ENCODE measurements at regions not wholly inside any gene's neighbourhood (a gene's known extent, or its start where the extent isn't known, plus 50 kb on each side); places are given as distances from the start of the nearest gene placed in this dataset.

- Histone ChIP-seq H3K27me3 (ENCODE audit: control insufficient read depth, insufficient read depth, low read length) (no peaks in the 10 kb centered on the region), H3K9me3 (ENCODE audit: control insufficient read depth, low read length) (no peaks in the 10 kb centered on the region), H3K4me3 (ENCODE audit: low read depth, low read length) (no peak overlapping the region), H3K27ac (no peak overlapping the region), H3K36me3 (ENCODE audit: control insufficient read depth, insufficient read depth, low read length) (no peaks in the 10 kb centered on the region), H2AFZ (no peak overlapping the region), H3K4me1 (no peaks in the 10 kb centered on the region), H3K4me2 (ENCODE audit: low read length) (no peak overlapping the region), H3K79me2 (no peaks in the 10 kb centered on the region), H3K9ac (no peak overlapping the region)
- TF ChIP-seq CTCF (IDR thresholded peaks at IDR 0.05), result no peak
Measured at GRCh38 chr13:31866099-31866498, 126.8 kb downstream of the RXFP2 start.

DNA sequence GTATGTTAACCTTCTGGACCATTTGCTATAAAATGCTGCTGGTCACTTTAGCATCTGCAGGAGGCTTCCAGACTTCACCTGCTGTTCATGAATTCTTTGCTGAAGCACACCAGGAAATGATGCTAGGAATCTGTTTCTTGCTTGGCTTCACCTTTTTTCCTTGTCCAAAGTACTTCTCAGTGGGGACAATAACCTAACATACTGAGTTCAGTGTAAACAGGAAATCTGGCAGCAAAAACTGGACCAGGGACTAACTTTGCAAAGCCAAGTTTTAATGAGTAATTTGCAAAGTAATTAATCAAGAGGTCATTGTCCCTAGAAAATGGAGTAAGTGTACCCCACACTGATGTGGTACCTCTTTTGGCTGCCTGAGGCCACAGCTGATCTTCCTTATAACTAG is 128.4 kb downstream of the RXFP2 start:
- TF ChIP-seq CTCF (IDR thresholded peaks at IDR 0.05), result no peak
- no peaks in the 10 kb centered on the region for H3K79me2 ChIP-seq
- H3K4me1 ChIP-seq, result no peaks in the 10 kb centered on the region
- no peak overlapping the region for H3K9ac ChIP-seq
- no peaks in the 10 kb centered on the region for H3K36me3 ChIP-seq (ENCODE audit: control insufficient read depth, insufficient read depth, low read length)
- H3K4me2 ChIP-seq (ENCODE audit: low read length), result no peak overlapping the region
- no peaks in the 10 kb centered on the region for H3K27me3 ChIP-seq (ENCODE audit: control insufficient read depth, insufficient read depth, low read length)
- no peaks in the 10 kb centered on the region for H3K9me3 ChIP-seq (ENCODE audit: control insufficient read depth, low read length)
- no peak overlapping the region for H3K4me3 ChIP-seq (ENCODE audit: low read depth, low read length)
- no peak overlapping the region for H3K27ac ChIP-seq
- H2AFZ ChIP-seq, result no peak overlapping the region

DNA sequence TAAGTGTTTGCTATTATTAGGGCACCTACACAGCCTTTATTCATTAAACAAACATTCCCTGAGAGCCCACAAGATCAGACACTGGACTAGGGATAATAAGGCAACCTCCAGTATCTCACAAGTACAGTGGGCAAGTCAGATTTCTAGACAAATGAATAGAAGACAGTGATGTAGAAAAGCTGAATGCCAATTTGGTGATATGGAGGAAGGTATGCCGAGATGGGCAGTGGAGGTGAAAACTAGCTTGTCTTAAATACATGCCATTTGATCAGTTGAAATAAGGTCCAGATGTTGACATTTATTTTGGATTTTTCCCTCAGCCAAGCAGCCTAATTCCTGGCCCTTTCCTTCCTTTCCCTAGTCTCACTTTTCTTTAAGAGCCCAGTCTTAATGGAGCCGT is 130.3 kb downstream of the RXFP2 start:
- Histone ChIP-seq H3K4me1 (no peaks in the 10 kb centered on the region), H3K9ac (no peak overlapping the region)

GRCh38 chr13:31870511-31870910 is 131.2 kb downstream of the RXFP2 start:
- H3K9me3 ChIP-seq (ENCODE audit: control insufficient read depth, low read length), result no peaks in the 10 kb centered on the region
- no peak overlapping the region for H3K4me2 ChIP-seq (ENCODE audit: low read length)
- no peak overlapping the region for H3K9ac ChIP-seq
- no peak for TF ChIP-seq CTCF (IDR thresholded peaks at IDR 0.05)
- no peaks in the 10 kb centered on the region for H3K79me2 ChIP-seq
- H2AFZ ChIP-seq, result no peak overlapping the region
- H3K27me3 ChIP-seq (ENCODE audit: control insufficient read depth, insufficient read depth, low read length), result no peaks in the 10 kb centered on the region
- no peak overlapping the region for H3K4me3 ChIP-seq (ENCODE audit: low read depth, low read length)
- no peaks in the 10 kb centered on the region for H3K36me3 ChIP-seq (ENCODE audit: control insufficient read depth, insufficient read depth, low read length)
- H3K27ac ChIP-seq, result no peak overlapping the region
- H3K4me1 ChIP-seq, result no peaks in the 10 kb centered on the region

More for the DNA sequence above, 130.3 kb downstream of the RXFP2 start:
- Histone ChIP-seq H3K9me3 (ENCODE audit: control insufficient read depth, low read length) (no peaks in the 10 kb centered on the region), H3K27me3 (ENCODE audit: control insufficient read depth, insufficient read depth, low read length) (no peaks in the 10 kb centered on the region), H3K36me3 (ENCODE audit: control insufficient read depth, insufficient read depth, low read length) (no peaks in the 10 kb centered on the region), H3K4me2 (ENCODE audit: low read length) (no peak overlapping the region), H3K79me2 (no peaks in the 10 kb centered on the region), H3K27ac (no peak overlapping the region), H3K4me3 (ENCODE audit: low read depth, low read length) (no peak overlapping the region), H2AFZ (no peak overlapping the region)
- TF ChIP-seq CTCF (IDR thresholded peaks at IDR 0.05), result no peak

DNA sequence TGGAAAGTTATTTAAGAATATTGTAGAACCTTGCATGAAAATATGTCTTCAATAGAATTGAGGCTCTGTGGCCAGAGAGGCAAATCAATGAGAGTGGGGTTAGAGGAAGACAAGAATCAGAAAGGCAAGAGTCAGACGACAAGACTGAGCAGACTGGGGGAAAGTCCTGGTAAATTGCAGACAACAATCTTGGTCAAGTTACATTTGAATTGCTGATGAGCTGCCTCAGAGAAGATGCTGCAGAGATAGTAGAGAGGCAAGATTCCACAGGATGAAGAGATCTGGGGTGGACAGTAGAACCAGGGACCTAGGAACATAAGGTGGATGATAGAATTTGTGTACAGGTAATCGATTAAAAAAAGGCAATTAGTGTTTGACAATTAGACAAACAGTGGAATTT is 133.8 kb downstream of the RXFP2 start:
- Histone ChIP-seq H3K4me2 (ENCODE audit: low read length) (no peak overlapping the region), H3K9me3 (ENCODE audit: control insufficient read depth, low read length) (no peaks in the 10 kb centered on the region), H2AFZ (no peak overlapping the region), H3K27me3 (ENCODE audit: control insufficient read depth, insufficient read depth, low read length) (no peaks in the 10 kb centered on the region), H3K9ac (no peak overlapping the region), H3K36me3 (ENCODE audit: control insufficient read depth, insufficient read depth, low read length) (no peaks in the 10 kb centered on the region), H3K4me3 (ENCODE audit: low read depth, low read length) (no peak overlapping the region), H3K27ac (no peak overlapping the region), H3K79me2 (no peaks in the 10 kb centered on the region), H3K4me1 (no peaks in the 10 kb centered on the region)
- no peak for TF ChIP-seq CTCF (IDR thresholded peaks at IDR 0.05)
